Endodermal cell (in vitro differentiated cells): ENCODE measurements at regions not wholly inside any gene's neighbourhood (a gene's known extent, or its start where the extent isn't known, plus 50 kb on each side); places are given as distances from the start of the nearest gene placed in this dataset.

Source experiments
- DNase-seq: peaks from one replicate; pipeline ENCODE4 v3.0.0-alpha.2; 2017
- H3K27ac ChIP-seq: 2 replicates; pipeline ENCODE4 v1.5.1; 2013; ENCODE audit warnings: mild to moderate bottlenecking, low read depth, low read length, moderate library complexity
- H3K27me3 ChIP-seq: 2 replicates; pipeline ENCODE4 v1.6.1; 2013; ENCODE audit warnings: mild to moderate bottlenecking, low read length, moderate library complexity; ENCODE audit not compliant: insufficient read depth, control insufficient read depth, poor library complexity, severe bottlenecking
- H3K36me3 ChIP-seq: 2 replicates; pipeline ENCODE4 v1.7.0; 2013; ENCODE audit warnings: mild to moderate bottlenecking, low read length, moderate library complexity; ENCODE audit not compliant: control insufficient read depth, insufficient read depth
- H3K4me1 ChIP-seq: one replicate; pipeline ENCODE4 v1.7.0; 2013; ENCODE audit warnings: low read length; ENCODE audit not compliant: control insufficient read depth, insufficient read depth
- H3K4me3 ChIP-seq: 2 replicates; pipeline ENCODE4 v1.5.1; 2013; ENCODE audit warnings: mild to moderate bottlenecking, low read length, moderate library complexity
- H3K9ac ChIP-seq: 2 replicates; pipeline ENCODE4 v1.6.1; 2013; ENCODE audit warnings: mild to moderate bottlenecking, low read length, moderate library complexity; ENCODE audit not compliant: poor library complexity, severe bottlenecking; ENCODE audit errors: extremely low read depth
- H3K9me3 ChIP-seq: 2 replicates; pipeline ENCODE4 v1.6.1; 2013; ENCODE audit warnings: mild to moderate bottlenecking, low read length, moderate library complexity; ENCODE audit not compliant: control insufficient read depth
- H3K27ac Mint-ChIP-seq: 2 replicates; pipeline ENCODE4 v1.8.0; 2020; ENCODE audit warnings: mixed read lengths
- H3K27me3 Mint-ChIP-seq: 2 replicates; pipeline ENCODE4 v1.8.0; 2021; ENCODE audit warnings: mild to moderate bottlenecking, mixed read lengths; ENCODE audit not compliant: insufficient read depth
- H3K36me3 Mint-ChIP-seq: 2 replicates; pipeline ENCODE4 v1.8.0; 2020; ENCODE audit warnings: low read depth, mixed read lengths
- H3K4me1 Mint-ChIP-seq: 2 replicates; pipeline ENCODE4 v1.8.0; 2020; ENCODE audit warnings: mixed read lengths
- H3K4me3 Mint-ChIP-seq: 2 replicates; pipeline ENCODE4 v1.8.0; 2020; ENCODE audit warnings: mild to moderate bottlenecking, moderate library complexity, mixed read lengths
- H3K9me3 Mint-ChIP-seq: 2 replicates; pipeline ENCODE4 v1.8.0; 2020; ENCODE audit warnings: mild to moderate bottlenecking, mixed read lengths
- WGBS, 2 experiments: methylation state at CpG; one replicate each; pipeline versions ENCODE4 v1.1.5 to v1.1.7; 2013; ENCODE audit warnings: missing lambda C conversion rate in 2 of 2, mixed read lengths in 1 of 2; ENCODE audit not compliant: insufficient coverage in 1 of 2, insufficient read length in 1 of 2; 5-methylcytosine and 5-hydroxymethylcytosine counted together
- TF ChIP-seq, protein P1 (sequence below): fragments of 200-600 bp; sonication (generic); conservative IDR thresholded peaks from 2 replicates; pipeline ENCODE4 v1.5.0; 2021; ENCODE audit warnings: antibody characterized with exemption, mild to moderate bottlenecking

DNA sequence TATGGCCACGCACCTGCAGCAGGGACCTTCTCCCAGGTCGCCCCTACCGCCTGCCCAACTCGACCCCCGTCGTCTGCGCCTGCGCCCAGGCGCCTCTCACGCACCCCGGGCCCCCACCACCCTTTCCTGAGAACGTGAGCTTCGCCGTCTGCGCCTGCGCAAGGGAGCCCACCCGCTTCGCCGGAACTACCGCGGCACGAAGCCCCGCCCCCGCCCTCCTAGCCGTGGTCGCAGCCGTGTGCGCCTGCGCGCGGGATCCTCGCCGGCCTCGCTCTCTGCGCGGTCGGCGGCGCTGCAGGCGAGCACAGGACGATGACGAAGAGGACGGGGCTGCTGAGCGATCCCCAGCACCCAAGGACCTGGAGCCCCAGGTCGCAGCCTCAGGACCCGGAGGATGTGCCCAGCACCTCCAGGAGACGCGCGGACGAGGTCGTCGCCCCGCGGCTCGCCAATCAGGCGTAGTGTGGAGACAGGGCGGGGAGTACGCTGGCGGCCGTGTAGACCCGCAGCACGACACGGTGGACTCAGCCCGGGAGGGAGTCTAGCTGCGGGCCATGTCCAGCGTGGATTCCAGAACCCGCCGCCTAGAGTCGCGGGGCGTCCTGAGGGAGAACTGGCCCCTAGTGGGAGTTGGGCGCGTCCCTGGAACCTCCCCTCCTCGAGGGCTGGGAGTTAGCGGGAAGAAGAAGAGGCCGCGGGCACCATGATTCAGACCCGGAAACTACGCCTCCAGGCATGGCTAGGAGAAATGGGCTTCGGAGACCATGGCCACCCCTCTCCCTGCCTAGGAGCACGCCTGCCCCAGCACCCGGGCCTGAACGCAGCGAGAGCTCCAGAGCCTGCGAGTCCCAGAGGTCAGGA lies 1120.8 kb upstream of the TMEM132C start:
- WGBS, 2 experiments: 95 to 96% methylated on average over 59 to 85 of the region's 85 CpGs
- peak overlapping the region; percentile 62 for H3K4me3 Mint-ChIP-seq
- no peak overlapping the region for H3K27ac ChIP-seq
- H3K9me3 ChIP-seq: peaks cover 5% of the 10 kb centered on the region
- H3K4me1 ChIP-seq: peaks cover 5% of the 10 kb centered on the region
- peaks cover 24% of the 10 kb centered on the region for H3K4me1 Mint-ChIP-seq
- TF ChIP-seq, protein P1, sequence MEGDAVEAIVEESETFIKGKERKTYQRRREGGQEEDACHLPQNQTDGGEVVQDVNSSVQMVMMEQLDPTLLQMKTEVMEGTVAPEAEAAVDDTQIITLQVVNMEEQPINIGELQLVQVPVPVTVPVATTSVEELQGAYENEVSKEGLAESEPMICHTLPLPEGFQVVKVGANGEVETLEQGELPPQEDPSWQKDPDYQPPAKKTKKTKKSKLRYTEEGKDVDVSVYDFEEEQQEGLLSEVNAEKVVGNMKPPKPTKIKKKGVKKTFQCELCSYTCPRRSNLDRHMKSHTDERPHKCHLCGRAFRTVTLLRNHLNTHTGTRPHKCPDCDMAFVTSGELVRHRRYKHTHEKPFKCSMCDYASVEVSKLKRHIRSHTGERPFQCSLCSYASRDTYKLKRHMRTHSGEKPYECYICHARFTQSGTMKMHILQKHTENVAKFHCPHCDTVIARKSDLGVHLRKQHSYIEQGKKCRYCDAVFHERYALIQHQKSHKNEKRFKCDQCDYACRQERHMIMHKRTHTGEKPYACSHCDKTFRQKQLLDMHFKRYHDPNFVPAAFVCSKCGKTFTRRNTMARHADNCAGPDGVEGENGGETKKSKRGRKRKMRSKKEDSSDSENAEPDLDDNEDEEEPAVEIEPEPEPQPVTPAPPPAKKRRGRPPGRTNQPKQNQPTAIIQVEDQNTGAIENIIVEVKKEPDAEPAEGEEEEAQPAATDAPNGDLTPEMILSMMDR: no peak
- no peak for DNase-seq
- H3K9ac ChIP-seq: no peak overlapping the region
- no peaks in the 10 kb centered on the region for H3K36me3 Mint-ChIP-seq
- no peaks in the 10 kb centered on the region for H3K27me3 ChIP-seq
- no peaks in the 10 kb centered on the region for H3K36me3 ChIP-seq
- H3K4me3 ChIP-seq: no peak overlapping the region
- peak overlapping the region; percentile 68 for H3K27ac Mint-ChIP-seq
- peaks cover 3% of the 10 kb centered on the region for H3K27me3 Mint-ChIP-seq
- H3K9me3 Mint-ChIP-seq: peaks cover 18% of the 10 kb centered on the region

DNA sequence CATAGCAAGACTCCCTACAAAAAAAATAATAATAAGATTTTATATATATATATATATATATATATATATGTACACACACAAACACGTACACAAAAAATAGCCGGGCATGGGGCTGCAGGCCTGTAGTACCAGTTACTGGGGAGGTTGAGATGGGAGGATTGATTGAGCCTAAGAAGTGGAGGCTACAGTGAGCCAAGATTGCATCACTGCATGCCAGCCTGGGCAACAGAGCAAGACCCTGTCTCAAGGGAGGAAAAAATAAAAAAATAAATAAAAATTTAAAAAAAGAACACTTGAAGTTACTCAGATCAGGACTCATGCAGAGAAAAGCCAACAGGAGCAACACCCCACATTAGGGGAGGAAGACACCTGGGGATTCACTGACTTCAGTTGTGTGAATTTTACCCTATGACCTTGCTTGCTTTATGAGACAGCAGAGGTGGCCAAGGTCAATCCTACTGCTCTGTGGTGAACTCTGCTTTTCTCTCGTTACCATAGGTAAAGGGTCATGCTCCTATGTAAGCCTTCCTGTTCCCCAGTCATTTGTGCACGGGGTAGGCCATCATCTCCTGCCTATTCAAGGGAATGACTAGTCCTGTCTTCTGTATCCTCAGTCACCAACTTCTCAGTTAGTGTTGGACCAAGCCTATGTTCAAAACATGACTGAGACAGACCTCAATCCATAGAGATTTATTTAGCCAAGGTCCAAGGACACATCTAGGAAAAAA lies 1119.8 kb upstream of the TMEM132C start:
- H3K9me3 Mint-ChIP-seq: peaks cover 10% of the 10 kb centered on the region
- Histone ChIP-seq H3K27me3 (no peaks in the 10 kb centered on the region), H3K4me3 (no peak overlapping the region), H3K9me3 (peaks cover 5% of the 10 kb centered on the region), H3K27ac (no peak overlapping the region), H3K9ac (no peak overlapping the region), H3K4me1 (peaks cover 5% of the 10 kb centered on the region), H3K36me3 (no peaks in the 10 kb centered on the region)
- WGBS, 2 experiments: 64 to 74% methylated on average over 3 to 4 of the region's 4 CpGs
- H3K36me3 Mint-ChIP-seq: no peaks in the 10 kb centered on the region
- H3K27ac Mint-ChIP-seq: no peak overlapping the region
- DNase-seq: no peak
- H3K4me3 Mint-ChIP-seq: peak overlapping the region; percentile 62
- peaks cover 33% of the 10 kb centered on the region for H3K4me1 Mint-ChIP-seq
- TF ChIP-seq, protein P1: no peak
- H3K27me3 Mint-ChIP-seq: no peaks in the 10 kb centered on the region

DNA sequence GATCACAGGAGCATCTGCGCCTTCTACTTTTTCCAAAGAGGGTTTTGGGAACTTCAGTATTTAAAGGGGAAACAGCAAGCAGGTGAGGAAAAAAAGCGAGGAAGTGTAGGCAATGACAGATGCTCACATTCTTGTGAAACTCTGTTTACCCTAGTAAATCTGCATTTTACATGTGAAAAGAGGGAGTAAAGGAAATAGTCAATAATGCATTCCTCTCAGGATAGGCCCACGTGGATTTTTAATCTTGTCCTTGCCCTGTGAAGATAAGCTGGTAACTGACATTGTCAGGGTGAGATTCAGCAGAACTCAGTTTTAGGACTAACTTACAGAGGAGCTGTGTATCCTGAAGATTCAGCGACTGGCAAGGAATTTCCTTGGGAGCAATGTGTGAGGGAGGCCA lies 1119.2 kb upstream of the TMEM132C start:
- DNase-seq: peak; percentile 62

More for the DNA sequence above, 1119.2 kb upstream of the TMEM132C start:
- Mint-ChIP-seq H3K9me3 (peaks cover 10% of the 10 kb centered on the region), H3K27me3 (no peaks in the 10 kb centered on the region), H3K36me3 (no peaks in the 10 kb centered on the region), H3K4me3 (no peak overlapping the region), H3K27ac (peak overlapping the region; percentile 48), H3K4me1 (peaks cover 31% of the 10 kb centered on the region)
- H3K9ac ChIP-seq: no peak overlapping the region
- peaks cover 5% of the 10 kb centered on the region for H3K9me3 ChIP-seq
- no peaks in the 10 kb centered on the region for H3K36me3 ChIP-seq
- no peak overlapping the region for H3K4me3 ChIP-seq
- 45 to 53% methylated on average over 4 of the region's 4 CpGs for WGBS, 2 experiments
- peaks cover 3% of the 10 kb centered on the region for H3K4me1 ChIP-seq
- H3K27me3 ChIP-seq: no peaks in the 10 kb centered on the region
- TF ChIP-seq, protein P1: no peak
- H3K27ac ChIP-seq: no peak overlapping the region
